MCF 10A (cell line): ENCODE measurements at regions not wholly inside any gene's neighbourhood (a gene's known extent, or its start where the extent isn't known, plus 50 kb on each side); places are given as distances from the start of the nearest gene placed in this dataset.

ENCODE experiments used
- BruUV-seq: library from RNA; stranded (reverse); fragments of 400-500 nt; replicated peaks from 2 replicates; lab custom pipeline; 2021; lab: Mats Ljungman, UMichigan
- CTCF ChIA-PET: fragments of 300-600 bp; sonication (Branson Sonifier 250); formaldehyde crosslinking; extraction: SDS; loops from one replicate; lab custom pipeline; 2021; ENCODE audit warnings: antibody characterized with exemption, inconsistent platforms; lab: Yijun Ruan, JAX
- POLR2A ChIA-PET: fragments of 300-600, 350-650 bp; sonication (Branson Sonifier 250); formaldehyde crosslinking; extraction: SDS; loops from one replicate; lab custom pipeline; 2020; ENCODE audit warnings: antibody characterized with exemption, inconsistent platforms; lab: Yijun Ruan, JAX
- DNase-seq: peaks from one replicate; pipeline ENCODE4 v3.0.0-alpha.2; 2018; ENCODE audit not compliant: unreplicated experiment
- H3K27ac Mint-ChIP-seq: one replicate; pipeline ENCODE4 v1.8.0; 2022; ENCODE audit warnings: mild to moderate bottlenecking, low read depth, mixed read lengths; ENCODE audit not compliant: unreplicated experiment
- H3K27me3 Mint-ChIP-seq: one replicate; pipeline ENCODE4 v1.8.0; 2022; ENCODE audit warnings: mixed read lengths; ENCODE audit not compliant: insufficient read depth, unreplicated experiment
- H3K36me3 Mint-ChIP-seq: one replicate; pipeline ENCODE4 v1.8.0; 2022; ENCODE audit warnings: mild to moderate bottlenecking, moderate library complexity, mixed read lengths; ENCODE audit not compliant: insufficient read depth, unreplicated experiment
- H3K4me1 Mint-ChIP-seq: one replicate; pipeline ENCODE4 v1.8.0; 2022; ENCODE audit warnings: mixed read lengths; ENCODE audit not compliant: insufficient read depth, unreplicated experiment
- H3K4me3 Mint-ChIP-seq: one replicate; pipeline ENCODE4 v1.8.0; 2022; ENCODE audit warnings: mild to moderate bottlenecking, moderate library complexity, mixed read lengths; ENCODE audit not compliant: unreplicated experiment
- H3K9me3 Mint-ChIP-seq: one replicate; pipeline ENCODE4 v1.8.0; 2022; ENCODE audit warnings: mixed read lengths; ENCODE audit not compliant: unreplicated experiment
- CTCF ChIP-seq: fragments of 200-600 bp; IDR thresholded peaks from one replicate; pipeline ENCODE4 v1.8.0; 2022; ENCODE audit warnings: antibody characterized with exemption, mild to moderate bottlenecking; ENCODE audit not compliant: unreplicated experiment
- intact Hi-C: fragments of 100-400 bp; cut with micrococcal nuclease; formaldehyde crosslinking; loops from 2 replicates; pipeline ENCODE4 v1.14.1; 2022

DNA sequence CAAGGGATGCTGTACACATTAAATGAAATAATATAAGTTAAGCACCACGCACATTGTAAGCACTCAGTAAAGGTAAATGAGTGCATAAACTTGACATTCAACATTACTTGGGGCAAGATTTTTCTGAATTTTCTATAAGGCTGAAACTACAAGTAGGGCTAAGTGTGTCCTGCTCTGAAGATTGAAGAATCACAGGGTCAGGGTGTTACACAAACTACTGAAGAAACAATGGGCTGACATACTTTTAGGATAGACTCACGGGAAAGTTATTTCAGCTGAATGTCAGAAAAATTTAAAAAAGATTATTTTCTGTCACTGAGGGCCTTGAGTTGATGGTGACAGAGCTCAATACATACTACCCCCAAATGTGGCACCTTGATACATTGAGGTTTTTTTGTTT, 644.2 kb upstream of the PLXNA2 start:
- no peak for TF ChIP-seq CTCF
- CTCF ChIA-PET: interaction anchor here (0.6 to 2.4 kb wide), 6 partner anchors 8 to 319 kb away, joined by 3 to 6 read pairs (median 4); no protein-coding TSS in a partner anchor
- Mint-ChIP-seq H3K9me3 (no peaks in the 10 kb centered on the region), H3K4me3 (no peak overlapping the region), H3K27me3 (no peaks in the 10 kb centered on the region), H3K4me1 (peaks cover 12% of the 10 kb centered on the region), H3K27ac (no peak overlapping the region), H3K36me3 (no peaks in the 10 kb centered on the region)
- no peak for DNase-seq
- intact Hi-C loops: no loop called here
- POLR2A ChIA-PET: interaction anchor here (0.7 to 1.8 kb wide), 2 partner anchors 17 to 36 kb away, joined by 3 read pairs; no protein-coding TSS in a partner anchor
- no TSS peak for BruUV-seq

- no peaks in the 10 kb centered on the region for H3K36me3 Mint-ChIP-seq
- TF ChIP-seq CTCF: no peak
- no peaks in the 10 kb centered on the region for H3K4me1 Mint-ChIP-seq
- no peaks in the 10 kb centered on the region for H3K27me3 Mint-ChIP-seq
- BruUV-seq: no TSS peak
- H3K4me3 Mint-ChIP-seq: no peak overlapping the region
- peaks cover 10% of the 10 kb centered on the region for H3K9me3 Mint-ChIP-seq
- CTCF ChIA-PET: interaction anchor here (0.6 to 0.9 kb wide), 3 partner anchors 13 to 656 kb away, joined by 3 to 4 read pairs (median 3); no protein-coding TSS in a partner anchor
- H3K27ac Mint-ChIP-seq: no peak overlapping the region
- intact Hi-C loops: no loop called here
- no peak for DNase-seq
- POLR2A ChIA-PET: interaction anchor here (0.6 to 3.2 kb wide), 2 partner anchors 12 to 18 kb away, joined by 5 to 12 read pairs; no protein-coding TSS in a partner anchor
Measured at GRCh38 chr1:208892147-208892546, 648.0 kb upstream of the PLXNA2 start.

DNA sequence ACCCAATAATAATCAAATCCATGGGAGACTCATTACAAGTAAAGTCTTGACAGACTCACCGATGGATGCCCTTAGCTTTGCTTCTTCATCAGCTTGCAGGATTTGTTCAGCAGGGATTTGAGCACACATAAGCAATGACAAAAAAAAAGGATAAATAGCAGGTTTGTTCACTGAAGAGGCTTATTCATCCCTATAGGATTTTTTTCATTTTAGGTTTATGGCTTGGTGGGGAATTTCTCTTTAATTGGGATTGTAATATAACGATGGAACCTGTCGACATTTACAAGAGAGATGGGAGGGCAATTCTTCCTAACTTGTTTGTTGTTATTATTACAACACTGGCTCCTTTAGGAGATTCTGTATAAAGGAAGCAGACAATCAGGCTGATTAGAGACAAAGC, 649.1 kb upstream of the PLXNA2 start:
- no peaks in the 10 kb centered on the region for H3K27me3 Mint-ChIP-seq
- no peak for DNase-seq
- TF ChIP-seq CTCF: no peak
- ChIA-PET CTCF (interaction anchor here (0.6 kb wide), 1 partner anchor 17 kb away, joined by 3 read pairs; no protein-coding TSS in a partner anchor), POLR2A (interaction anchor here (1.3 kb wide), 1 partner anchor 26 kb away, joined by 4 read pairs; no protein-coding TSS in a partner anchor)
- peaks cover 18% of the 10 kb centered on the region for H3K9me3 Mint-ChIP-seq
- no TSS peak for BruUV-seq
- intact Hi-C loops: no loop called here
- H3K36me3 Mint-ChIP-seq: no peaks in the 10 kb centered on the region
- no peak overlapping the region for H3K27ac Mint-ChIP-seq
- no peaks in the 10 kb centered on the region for H3K4me1 Mint-ChIP-seq
- no peak overlapping the region for H3K4me3 Mint-ChIP-seq

- Mint-ChIP-seq H3K9me3 (peaks cover 22% of the 10 kb centered on the region), H3K36me3 (no peaks in the 10 kb centered on the region), H3K27me3 (no peaks in the 10 kb centered on the region), H3K4me3 (no peak overlapping the region), H3K27ac (no peak overlapping the region), H3K4me1 (no peaks in the 10 kb centered on the region)
- intact Hi-C loops: no loop called here
- POLR2A ChIA-PET: no interaction called here
- no TSS peak for BruUV-seq
- no peak for TF ChIP-seq CTCF
- no peak for DNase-seq
- CTCF ChIA-PET: interaction anchor here (0.6 to 1.7 kb wide), 3 partner anchors 78 to 353 kb away, joined by 3 to 5 read pairs (median 3); no protein-coding TSS in a partner anchor
Measured at GRCh38 chr1:208895181-208895580, 651.0 kb upstream of the PLXNA2 start.
